ENCODE measurements at regions not wholly inside any gene's neighbourhood (a gene's known extent, or its start where the extent isn't known, plus 50 kb on each side); places are given as distances from the start of the nearest gene placed in this dataset.
"Not testable (repeated sequence)": the region's sequence is repeated elsewhere in the genome, so short reads cannot be mapped to it uniquely, and the experiment has no call there.

GRCh38 chr16:29089679-29090078 is 104.8 kb downstream of the LAT start:
- H3K4me1 ChIP-seq (ENCODE audit: control insufficient read depth, insufficient read depth, low read length); ATAC-seq; H3K27ac ChIP-seq (ENCODE audit: low read length); H3K9me3 ChIP-seq (ENCODE audit: control insufficient read depth, low read length); intact Hi-C loops (cut with DNase I); H3K27me3 ChIP-seq (ENCODE audit: control insufficient read depth, insufficient read depth); DNase-seq; H3K4me3 ChIP-seq (ENCODE audit: low read length): not testable (repeated sequence)

- H3K27me3 ChIP-seq (ENCODE audit: control insufficient read depth, insufficient read depth); DNase-seq; H3K4me1 ChIP-seq (ENCODE audit: control insufficient read depth, insufficient read depth, low read length); H3K27ac ChIP-seq (ENCODE audit: low read length); H3K9me3 ChIP-seq (ENCODE audit: control insufficient read depth, low read length); intact Hi-C loops (cut with DNase I); ATAC-seq; H3K4me3 ChIP-seq (ENCODE audit: low read length): not testable (repeated sequence)
- WGBS = 80% methylated on average over 4 of the region's 4 CpGs
These were observed 102.8 kb downstream of the LAT start for GRCh38 chr16:29087673-29088072.

GRCh38 chr16:29081829-29082639 is 97.2 kb downstream of the LAT start:
- H3K4me1 ChIP-seq (ENCODE audit: control insufficient read depth, insufficient read depth, low read length); H3K27me3 ChIP-seq (ENCODE audit: control insufficient read depth, insufficient read depth); intact Hi-C loops (cut with DNase I); H3K9me3 ChIP-seq (ENCODE audit: control insufficient read depth, low read length): not testable (repeated sequence)
- WGBS = 6% methylated on average over 23 of the region's 74 CpGs
- ATAC-seq (peak; percentile 79 to 81), DNase-seq (peak; percentile 37 to 65 (median 53))
- Histone ChIP-seq H3K27ac (ENCODE audit: low read length) (peak overlapping the region; percentile 37), H3K4me3 (ENCODE audit: low read length) (peak overlapping the region; percentile 42)

GRCh38 chr16:29074554-29075402 is 89.9 kb downstream of the LAT start:
- intact Hi-C loops (cut with DNase I); H3K4me1 ChIP-seq (ENCODE audit: control insufficient read depth, insufficient read depth, low read length); H3K9me3 ChIP-seq (ENCODE audit: control insufficient read depth, low read length); H3K4me3 ChIP-seq (ENCODE audit: low read length); H3K27me3 ChIP-seq (ENCODE audit: control insufficient read depth, insufficient read depth): not testable (repeated sequence)
- 10% methylated on average over 38 of the region's 38 CpGs for WGBS
- H3K27ac ChIP-seq (ENCODE audit: low read length) = peak overlapping the region; percentile 69
- peak; percentile 57 to 82 (median 81) for DNase-seq
- ATAC-seq = peak; percentile 97

GRCh38 chr16:29062235-29062634 is 77.4 kb downstream of the LAT start:
- DNase-seq; H3K4me3 ChIP-seq (ENCODE audit: low read length); ATAC-seq; intact Hi-C loops (cut with DNase I); H3K9me3 ChIP-seq (ENCODE audit: control insufficient read depth, low read length); H3K4me1 ChIP-seq (ENCODE audit: control insufficient read depth, insufficient read depth, low read length); H3K27ac ChIP-seq (ENCODE audit: low read length); H3K27me3 ChIP-seq (ENCODE audit: control insufficient read depth, insufficient read depth): not testable (repeated sequence)
- WGBS = no CpG with 5 or more reads among the region's 4 CpGs

DNA sequence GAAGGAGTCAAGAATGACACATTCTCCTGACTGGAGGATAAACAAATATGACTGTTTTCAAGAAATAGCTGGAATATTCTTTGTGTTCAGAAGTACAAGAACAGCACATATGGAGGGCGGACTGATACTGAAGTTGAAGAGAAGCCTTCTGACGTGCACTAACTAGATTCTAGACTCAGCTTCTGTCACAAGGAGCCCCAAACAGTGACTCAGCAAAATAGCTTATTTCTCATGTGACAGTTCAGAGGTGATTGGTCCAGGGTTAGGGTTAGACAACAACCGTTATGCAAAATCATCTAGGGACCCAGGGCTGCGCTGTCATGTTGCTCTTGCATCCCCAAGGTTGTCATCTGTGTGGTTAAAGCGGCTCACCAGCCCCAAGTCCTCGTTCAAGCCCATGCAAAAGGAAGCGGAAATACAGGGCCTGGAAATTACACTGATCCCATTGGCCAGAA is 76.6 kb downstream of the LAT start:
- H3K27me3 ChIP-seq (ENCODE audit: control insufficient read depth, insufficient read depth); ATAC-seq; H3K4me1 ChIP-seq (ENCODE audit: control insufficient read depth, insufficient read depth, low read length); intact Hi-C loops (cut with DNase I); H3K4me3 ChIP-seq (ENCODE audit: low read length); H3K27ac ChIP-seq (ENCODE audit: low read length); H3K9me3 ChIP-seq (ENCODE audit: control insufficient read depth, low read length); DNase-seq: not testable (repeated sequence)
- WGBS = 88% methylated on average over 3 of the region's 7 CpGs

DNA sequence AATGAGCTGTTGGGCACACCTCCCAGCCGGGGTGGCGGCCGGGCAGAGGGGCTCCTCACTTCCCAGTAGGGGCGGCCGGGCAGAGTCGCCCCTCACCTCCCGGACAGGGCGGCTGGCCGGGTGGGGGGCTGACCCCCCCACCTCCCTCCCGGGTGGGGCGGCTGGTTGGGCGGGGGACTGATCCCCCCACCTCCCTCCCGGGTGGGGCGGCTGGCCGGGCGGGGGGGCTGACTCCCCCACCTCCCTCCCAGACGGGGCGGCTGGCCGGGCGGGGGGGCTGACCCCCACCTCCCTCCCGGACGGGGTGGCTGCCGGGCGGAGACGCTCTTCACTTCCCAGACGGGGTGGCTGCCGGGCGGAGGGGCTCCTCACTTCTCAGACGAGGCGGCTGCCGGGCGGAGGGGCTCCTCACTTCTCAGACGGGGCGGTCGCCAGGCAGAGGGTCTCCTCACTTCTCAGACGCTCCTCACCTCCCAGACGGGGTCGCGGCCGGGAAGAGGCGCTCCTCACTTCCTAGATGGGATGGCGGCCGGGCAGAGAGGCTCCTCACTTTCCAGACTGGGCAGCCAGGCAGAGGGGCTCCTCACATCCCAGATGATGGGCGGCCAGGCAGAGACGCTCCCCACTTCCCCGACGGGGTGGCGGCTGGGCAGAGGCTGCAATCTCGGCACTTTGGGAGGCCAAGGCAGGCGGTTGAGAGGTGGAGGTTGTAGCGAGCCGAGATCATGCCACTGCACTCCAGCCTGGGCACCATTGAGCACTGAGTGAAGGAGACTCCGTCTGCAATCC is 75.4 kb downstream of the LAT start:
- H3K4me1 ChIP-seq (ENCODE audit: control insufficient read depth, insufficient read depth, low read length); intact Hi-C loops (cut with DNase I); H3K4me3 ChIP-seq (ENCODE audit: low read length); H3K9me3 ChIP-seq (ENCODE audit: control insufficient read depth, low read length); H3K27ac ChIP-seq (ENCODE audit: low read length); ATAC-seq; H3K27me3 ChIP-seq (ENCODE audit: control insufficient read depth, insufficient read depth): not testable (repeated sequence)
- WGBS = 91% methylated on average over 30 of the region's 53 CpGs
- DNase-seq = peak in 1 of 3 donors; percentile 52

DNA sequence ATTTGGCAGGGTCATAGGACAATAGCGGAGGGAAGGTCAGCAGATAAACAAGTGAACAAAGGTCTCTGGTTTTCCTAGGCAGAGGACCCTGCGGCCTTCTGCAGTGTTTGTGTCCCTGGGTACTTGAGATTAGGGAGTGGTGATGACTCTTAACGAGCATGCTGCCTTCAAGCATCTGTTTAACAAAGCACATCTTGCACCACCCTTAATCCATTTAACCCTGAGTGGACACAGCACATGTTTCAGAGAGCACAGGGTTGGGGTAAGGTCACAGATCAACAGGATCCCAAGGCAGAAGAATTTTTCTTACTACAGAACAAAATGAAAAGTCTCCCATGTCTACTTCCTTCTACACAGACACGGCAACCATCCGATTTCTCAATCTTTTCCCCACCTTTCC is 74.7 kb downstream of the LAT start:
- H3K4me1 ChIP-seq (ENCODE audit: control insufficient read depth, insufficient read depth, low read length); H3K4me3 ChIP-seq (ENCODE audit: low read length); H3K27ac ChIP-seq (ENCODE audit: low read length); DNase-seq; H3K9me3 ChIP-seq (ENCODE audit: control insufficient read depth, low read length); ATAC-seq; intact Hi-C loops (cut with DNase I); H3K27me3 ChIP-seq (ENCODE audit: control insufficient read depth, insufficient read depth): not testable (repeated sequence)
- WGBS = no CpG with 5 or more reads among the region's 5 CpGs

Measured in right cardiac atrium (tissue), 5 donors.